ENCODE measurements at regions not wholly inside any gene's neighbourhood (a gene's known extent, or its start where the extent isn't known, plus 50 kb on each side); places are given as distances from the start of the nearest gene placed in this dataset.

DNA sequence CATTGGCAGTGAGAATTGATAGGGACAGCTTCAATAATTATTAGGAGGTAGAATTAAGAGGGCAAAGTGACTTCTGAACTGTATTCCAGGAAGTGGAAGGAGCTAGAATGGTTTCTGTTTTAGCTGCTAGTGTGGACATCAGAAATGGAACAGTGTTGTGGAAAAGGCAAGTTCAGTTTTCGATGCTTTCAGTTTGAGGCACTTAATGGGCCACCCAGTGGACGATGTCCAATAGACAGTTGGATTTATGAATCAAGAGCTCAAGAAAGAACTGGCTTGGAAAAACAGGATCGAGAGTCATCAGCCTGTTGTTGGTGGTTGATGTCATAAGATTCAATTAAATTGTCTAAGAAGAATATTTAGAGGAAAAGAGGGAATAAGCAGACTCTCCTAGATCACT is 136.3 kb downstream of the DYRK2 start:
- TF ChIP-seq GATA2 (IDR thresholded peaks at IDR 0.05; ENCODE audit: low read depth, low read length) (no peak), GATA3 (IDR thresholded peaks at IDR 0.05; ENCODE audit: low read depth, low read length) (no peak)

Data from SH-SY5Y (cell line).